Natural killer cell (primary cell): ENCODE measurements at regions not wholly inside any gene's neighbourhood (a gene's known extent, or its start where the extent isn't known, plus 50 kb on each side); places are given as distances from the start of the nearest gene placed in this dataset.

Source experiments
- ATAC-seq, 3 donors: fragments of 150-1000 bp in 2 of 3; fragments of 200-7000 bp in 1 of 3; cut with Tn5 transposase; 1 replicate in 1 of 3; 2 replicates in 2 of 3; pipeline ENCODE4 v1.10.0; 2021; ENCODE audit warnings: mild to moderate bottlenecking in 2 of 3, moderate library complexity in 2 of 3
- DNase-seq, 2 donors: peaks; one replicate each; pipeline versions ENCODE4 v3.0.0 to v3.0.0-alpha.2; 2013 to 2021; ENCODE audit warnings: mixed read lengths in 1 of 2
- H3K27ac ChIP-seq: one replicate; pipeline ENCODE4 v1.5.1; 2013; ENCODE audit warnings: mild to moderate bottlenecking, low read length
- H3K27me3 ChIP-seq: one replicate; pipeline ENCODE4 v1.6.1; 2013; ENCODE audit warnings: low read length; ENCODE audit not compliant: control insufficient read depth, insufficient read depth
- H3K36me3 ChIP-seq: one replicate; pipeline ENCODE4 v1.6.1; 2013; ENCODE audit warnings: low read length; ENCODE audit not compliant: control insufficient read depth, insufficient read depth
- H3K4me1 ChIP-seq: one replicate; pipeline ENCODE4 v1.6.1; 2013; ENCODE audit warnings: low read length; ENCODE audit not compliant: control insufficient read depth, insufficient read depth
- H3K4me3 ChIP-seq: one replicate; pipeline ENCODE4 v1.5.1; 2013; ENCODE audit warnings: low read length
- H3K9me3 ChIP-seq: one replicate; pipeline ENCODE4 v1.6.1; 2013; ENCODE audit warnings: low read length; ENCODE audit not compliant: control insufficient read depth, insufficient read depth
- H3K27ac Mint-ChIP-seq, 2 donors: one replicate each; pipeline ENCODE4 v1.8.0; 2022; ENCODE audit warnings: mild to moderate bottlenecking in 2 of 2, mixed read lengths in 2 of 2, moderate library complexity in 1 of 2
- H3K27me3 Mint-ChIP-seq, 2 donors: one replicate each; pipeline ENCODE4 v1.8.0; 2022; ENCODE audit warnings: low read depth in 2 of 2, mixed read lengths in 2 of 2
- H3K36me3 Mint-ChIP-seq: one replicate; pipeline ENCODE4 v1.8.0; 2022; ENCODE audit warnings: mixed read lengths
- H3K4me1 Mint-ChIP-seq, 2 donors: one replicate each; pipeline ENCODE4 v1.8.0; 2022; ENCODE audit warnings: mixed read lengths in 2 of 2
- H3K4me3 Mint-ChIP-seq: one replicate; pipeline ENCODE4 v1.8.0; 2022; ENCODE audit warnings: mild to moderate bottlenecking, moderate library complexity, mixed read lengths
- H3K9me3 Mint-ChIP-seq, 2 donors: one replicate each; pipeline ENCODE4 v1.8.0; 2022; ENCODE audit warnings: mixed read lengths in 2 of 2
- WGBS: methylation state at CpG from one replicate; pipeline ENCODE4 v1.1.7; 2013; ENCODE audit warnings: missing lambda C conversion rate; ENCODE audit not compliant: insufficient coverage; 5-methylcytosine and 5-hydroxymethylcytosine counted together
- intact Hi-C: fragments of 100-400 bp; cut with micrococcal nuclease; formaldehyde crosslinking; loops from one replicate; pipeline ENCODE4 v1.14.2; 2022
- TF ChIP-seq, protein P1 (sequence below): fragments of 200-600 bp; IDR thresholded peaks from one replicate; pipeline ENCODE4 v1.8.0; 2022; ENCODE audit warnings: antibody characterized with exemption

DNA sequence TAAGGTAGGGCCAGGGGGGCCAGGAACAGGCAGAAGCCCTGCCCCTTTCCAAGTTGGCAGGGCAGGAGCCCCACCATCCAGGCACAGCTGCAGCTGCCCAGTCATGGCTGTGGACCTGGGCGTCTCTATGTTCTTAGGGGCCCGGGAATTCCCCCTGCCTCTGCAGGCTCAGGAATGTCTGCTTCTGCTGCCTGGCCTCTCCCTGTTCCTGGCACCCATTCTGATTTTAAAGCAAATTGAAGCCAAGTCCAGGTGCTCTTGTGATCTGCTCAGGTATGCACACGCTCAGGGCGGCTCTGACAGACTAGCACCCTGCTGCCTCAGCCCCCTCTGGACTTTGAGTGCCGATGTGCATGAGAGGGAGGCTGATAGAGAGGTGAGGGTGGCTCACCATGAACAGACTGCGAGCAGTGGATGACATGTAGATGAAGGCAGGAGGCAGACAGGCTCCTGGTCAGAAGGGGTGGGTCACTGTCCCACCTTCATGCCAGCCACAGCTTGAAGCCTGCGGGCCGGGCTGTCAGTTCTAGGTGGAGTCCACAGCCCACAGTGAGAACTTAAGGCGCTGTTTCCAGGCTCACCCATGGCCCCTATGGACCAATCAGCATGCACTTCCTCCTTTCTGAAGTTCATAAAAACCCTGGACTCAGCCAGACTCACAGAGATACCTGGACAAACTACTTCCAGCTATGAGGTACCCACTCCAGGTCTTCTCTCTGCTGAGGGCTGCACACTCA, 747.8 kb upstream of the GBE1 start:
- Mint-ChIP-seq H3K4me1 (no peaks in the 10 kb centered on the region), H3K4me3 (no peak overlapping the region), H3K9me3 (peaks cover 4 to 14% of the 10 kb centered on the region in 2 donors), H3K27ac (no peak overlapping the region), H3K27me3 (no peaks in the 10 kb centered on the region), H3K36me3 (no peaks in the 10 kb centered on the region)
- Histone ChIP-seq H3K27ac (no peak overlapping the region), H3K36me3 (no peaks in the 10 kb centered on the region), H3K4me1 (no peaks in the 10 kb centered on the region), H3K27me3 (no peaks in the 10 kb centered on the region), H3K4me3 (no peak overlapping the region), H3K9me3 (peaks cover 22% of the 10 kb centered on the region)
- DNase-seq (no peak), ATAC-seq (no peak)
- TF ChIP-seq, protein P1, sequence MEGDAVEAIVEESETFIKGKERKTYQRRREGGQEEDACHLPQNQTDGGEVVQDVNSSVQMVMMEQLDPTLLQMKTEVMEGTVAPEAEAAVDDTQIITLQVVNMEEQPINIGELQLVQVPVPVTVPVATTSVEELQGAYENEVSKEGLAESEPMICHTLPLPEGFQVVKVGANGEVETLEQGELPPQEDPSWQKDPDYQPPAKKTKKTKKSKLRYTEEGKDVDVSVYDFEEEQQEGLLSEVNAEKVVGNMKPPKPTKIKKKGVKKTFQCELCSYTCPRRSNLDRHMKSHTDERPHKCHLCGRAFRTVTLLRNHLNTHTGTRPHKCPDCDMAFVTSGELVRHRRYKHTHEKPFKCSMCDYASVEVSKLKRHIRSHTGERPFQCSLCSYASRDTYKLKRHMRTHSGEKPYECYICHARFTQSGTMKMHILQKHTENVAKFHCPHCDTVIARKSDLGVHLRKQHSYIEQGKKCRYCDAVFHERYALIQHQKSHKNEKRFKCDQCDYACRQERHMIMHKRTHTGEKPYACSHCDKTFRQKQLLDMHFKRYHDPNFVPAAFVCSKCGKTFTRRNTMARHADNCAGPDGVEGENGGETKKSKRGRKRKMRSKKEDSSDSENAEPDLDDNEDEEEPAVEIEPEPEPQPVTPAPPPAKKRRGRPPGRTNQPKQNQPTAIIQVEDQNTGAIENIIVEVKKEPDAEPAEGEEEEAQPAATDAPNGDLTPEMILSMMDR: no peak
- intact Hi-C loops: no loop called here
- WGBS: 89% methylated on average over 9 of the region's 9 CpGs

DNA sequence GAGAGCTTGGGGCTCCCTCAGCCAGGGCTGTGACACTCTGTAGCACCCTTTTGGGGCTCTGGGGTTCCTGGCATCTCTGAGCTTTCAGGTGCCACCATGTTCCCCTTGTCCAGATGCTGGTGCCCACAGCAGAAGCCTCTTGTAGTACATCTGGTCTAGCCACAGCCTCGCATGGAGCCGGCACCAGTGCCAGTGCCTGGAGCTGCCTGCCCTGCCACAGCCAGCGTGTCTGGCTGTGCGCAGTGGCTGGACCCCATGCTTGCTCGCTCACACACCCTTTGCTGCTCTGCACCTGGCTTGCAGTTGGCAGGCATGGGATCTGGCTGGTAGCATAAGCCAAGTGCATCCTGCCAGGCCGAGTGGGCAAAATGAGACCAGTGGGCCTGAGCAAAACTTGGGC, 744.8 kb upstream of the GBE1 start:
- Histone ChIP-seq H3K36me3 (no peaks in the 10 kb centered on the region), H3K27me3 (no peaks in the 10 kb centered on the region), H3K4me1 (no peaks in the 10 kb centered on the region), H3K4me3 (no peak overlapping the region), H3K27ac (no peak overlapping the region), H3K9me3 (peaks cover 22% of the 10 kb centered on the region)
- H3K27me3 Mint-ChIP-seq: no peaks in the 10 kb centered on the region
- no peak overlapping the region for H3K4me3 Mint-ChIP-seq
- H3K4me1 Mint-ChIP-seq: no peaks in the 10 kb centered on the region
- no peak overlapping the region for H3K27ac Mint-ChIP-seq
- H3K9me3 Mint-ChIP-seq: peaks cover 5 to 13% of the 10 kb centered on the region in 2 donors
- TF ChIP-seq, protein P1: no peak
- no peaks in the 10 kb centered on the region for H3K36me3 Mint-ChIP-seq
- ATAC-seq (no peak), DNase-seq (no peak)
- intact Hi-C loops: no loop called here
- 94% methylated on average over 6 of the region's 6 CpGs for WGBS

DNA sequence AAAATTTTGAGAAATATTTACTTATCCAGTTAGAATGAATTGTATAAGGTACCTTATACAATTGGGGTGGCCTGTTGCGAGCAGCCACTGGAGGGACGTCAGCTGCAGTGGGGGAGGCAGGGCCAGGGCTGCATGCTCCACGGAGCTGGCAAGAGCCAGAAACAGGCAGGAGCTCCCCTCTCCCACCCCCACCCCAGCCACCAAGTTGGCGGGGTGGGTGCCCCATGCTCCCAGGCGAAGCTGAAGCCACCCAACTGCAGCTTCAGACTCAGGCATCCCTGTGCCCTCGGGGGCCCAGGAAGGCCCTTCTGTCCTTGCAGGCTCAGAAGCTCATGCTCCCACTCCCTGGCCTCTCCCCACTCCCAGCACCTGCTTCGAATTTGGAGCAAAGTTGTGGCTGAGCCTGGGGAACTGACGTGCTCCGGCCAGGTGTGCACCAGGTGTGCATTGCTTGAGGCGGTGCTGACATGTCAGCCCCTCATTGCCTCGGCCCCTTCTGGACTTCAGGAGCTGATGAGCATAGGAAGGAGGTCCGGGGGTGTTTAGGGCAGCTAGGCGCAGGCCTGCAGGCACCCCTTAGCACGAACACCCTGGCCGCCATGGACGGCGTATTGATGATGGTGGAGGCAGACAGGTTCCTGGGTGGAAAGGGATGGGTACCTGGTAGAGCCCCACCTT, 743.8 kb upstream of the GBE1 start:
- intact Hi-C loops: no loop called here
- no peak for ATAC-seq
- TF ChIP-seq, protein P1: no peak

More for the DNA sequence above, 743.8 kb upstream of the GBE1 start:
- no peak overlapping the region for H3K4me3 ChIP-seq
- no peaks in the 10 kb centered on the region for H3K36me3 ChIP-seq
- H3K9me3 ChIP-seq: peaks cover 21% of the 10 kb centered on the region
- Mint-ChIP-seq H3K36me3 (no peaks in the 10 kb centered on the region), H3K4me3 (no peak overlapping the region), H3K27ac (no peak overlapping the region), H3K9me3 (peaks cover 5 to 16% of the 10 kb centered on the region in 2 donors), H3K27me3 (no peaks in the 10 kb centered on the region), H3K4me1 (no peaks in the 10 kb centered on the region)
- H3K27me3 ChIP-seq: no peaks in the 10 kb centered on the region
- no peak for DNase-seq
- H3K4me1 ChIP-seq: no peaks in the 10 kb centered on the region
- WGBS: 85% methylated on average over 17 of the region's 17 CpGs
- no peak overlapping the region for H3K27ac ChIP-seq
